HG03460 (cell line): ENCODE measurements at regions not wholly inside any gene's neighbourhood (a gene's known extent, or its start where the extent isn't known, plus 50 kb on each side); places are given as distances from the start of the nearest gene placed in this dataset.
"Not testable (repeated sequence)": the region's sequence is repeated elsewhere in the genome, so short reads cannot be mapped to it uniquely, and the experiment has no call there.

Source experiments
- ATAC-seq: cut with Tn5 transposase; IDR thresholded peaks from one replicate; pipeline ENCODE4 v1.9.1; 2021; ENCODE audit not compliant: unreplicated experiment

DNA sequence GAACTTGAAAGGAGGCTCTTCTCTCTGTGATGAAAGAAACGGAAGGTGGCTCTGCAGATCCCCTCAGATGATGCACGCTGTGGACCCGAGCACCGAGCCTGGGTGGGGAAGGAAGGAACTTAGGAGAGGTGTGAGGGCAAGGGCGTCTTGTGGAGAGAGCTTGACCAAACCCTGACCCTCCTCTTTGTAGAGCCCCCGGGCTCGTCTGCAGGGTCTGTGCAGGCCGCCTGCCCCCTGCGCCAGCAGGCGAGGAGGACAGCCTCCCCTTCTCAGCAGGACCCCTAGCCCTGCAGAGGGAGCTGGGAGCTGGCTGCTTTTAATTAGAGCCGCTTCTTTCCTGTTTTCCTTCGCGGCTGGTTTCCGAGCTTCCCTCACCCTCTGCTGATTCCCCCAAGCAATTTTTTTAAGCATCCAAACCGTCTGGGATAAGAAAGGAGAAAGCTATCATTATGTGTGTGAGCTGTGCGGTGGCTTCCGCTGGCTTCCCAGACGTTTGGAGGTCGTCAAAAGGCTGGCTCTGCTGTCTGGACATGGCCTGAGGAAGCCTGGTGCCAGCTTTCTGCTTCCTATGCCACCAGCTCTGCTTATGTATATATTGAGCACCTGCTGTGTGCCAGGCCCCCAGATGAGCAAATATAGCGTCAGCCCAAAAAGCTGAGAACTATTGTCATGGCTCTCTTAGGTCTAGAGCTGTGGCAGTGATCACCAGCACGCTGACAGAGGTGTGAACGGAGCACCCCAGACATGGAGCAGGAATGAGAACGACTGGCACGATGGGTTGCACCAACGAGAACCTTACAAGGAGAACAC is 160.2 kb upstream of the IRF2BP2 start:
- no peak for ATAC-seq

DNA sequence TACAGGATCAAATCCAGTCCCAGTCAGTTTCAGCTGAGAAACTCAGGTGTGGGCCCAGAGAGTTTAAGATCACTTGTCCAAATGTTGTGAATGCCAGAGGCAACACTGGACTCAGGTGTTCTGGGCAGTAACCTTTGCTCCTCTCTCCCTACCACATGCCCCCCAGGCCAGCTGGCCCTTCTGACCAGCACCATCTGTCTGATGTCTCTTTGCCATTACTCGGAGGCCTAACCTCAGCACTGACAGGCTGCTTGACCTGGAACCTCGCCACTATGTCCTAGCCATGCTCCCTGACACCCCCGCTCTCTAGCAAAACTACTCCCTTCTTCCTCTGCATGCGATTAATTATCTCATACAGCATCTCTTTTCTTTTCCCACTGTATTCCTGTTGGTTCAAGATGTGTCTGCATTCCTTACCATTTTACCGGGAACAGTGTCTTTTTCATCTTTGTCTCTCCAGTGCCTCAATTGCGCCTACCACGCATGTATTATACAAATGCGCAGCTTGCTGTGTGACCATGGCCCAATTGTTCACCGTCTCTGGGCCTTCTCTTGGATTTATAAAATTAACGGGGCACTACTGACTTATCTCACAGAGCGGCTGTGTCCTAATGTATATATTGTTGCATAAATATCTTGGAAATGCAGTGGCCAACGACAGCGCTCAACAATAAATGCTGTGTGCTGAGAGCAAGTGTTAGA is 159.5 kb upstream of the IRF2BP2 start:
- no peak for ATAC-seq

DNA sequence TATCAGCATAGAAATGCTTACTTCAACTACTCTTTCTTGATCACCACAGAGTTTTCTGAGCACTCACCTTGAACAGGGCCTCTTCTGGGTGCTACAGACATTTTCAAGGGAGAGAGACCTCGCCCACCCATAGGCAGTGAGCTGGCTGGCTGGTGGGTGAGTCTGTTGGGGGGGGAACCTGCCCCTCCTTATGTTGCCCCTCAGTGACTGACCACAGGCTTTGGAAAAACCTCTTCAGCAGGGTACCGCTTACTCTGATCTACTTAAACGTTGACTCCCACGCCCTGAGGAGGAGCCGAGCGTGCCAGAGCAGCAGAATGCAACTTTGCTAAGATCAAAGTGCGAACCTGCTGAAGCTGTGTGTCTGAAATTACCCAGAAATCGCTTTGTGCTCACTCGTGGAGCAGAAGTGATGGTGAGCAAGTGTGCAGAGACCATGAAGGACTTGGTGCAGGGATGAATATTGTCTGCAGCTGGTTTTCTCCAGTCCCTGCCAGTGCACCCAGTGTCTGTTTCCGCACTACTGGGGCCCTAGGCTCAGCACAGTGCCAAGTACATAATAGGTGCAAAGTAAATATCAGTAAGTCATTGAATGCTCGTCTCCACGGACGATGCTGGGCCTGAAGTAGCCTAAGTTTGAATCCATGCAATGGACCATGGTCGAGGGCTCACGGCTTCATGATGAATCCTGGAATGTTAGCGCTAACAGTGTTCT is 158.7 kb upstream of the IRF2BP2 start:
- no peak for ATAC-seq

DNA sequence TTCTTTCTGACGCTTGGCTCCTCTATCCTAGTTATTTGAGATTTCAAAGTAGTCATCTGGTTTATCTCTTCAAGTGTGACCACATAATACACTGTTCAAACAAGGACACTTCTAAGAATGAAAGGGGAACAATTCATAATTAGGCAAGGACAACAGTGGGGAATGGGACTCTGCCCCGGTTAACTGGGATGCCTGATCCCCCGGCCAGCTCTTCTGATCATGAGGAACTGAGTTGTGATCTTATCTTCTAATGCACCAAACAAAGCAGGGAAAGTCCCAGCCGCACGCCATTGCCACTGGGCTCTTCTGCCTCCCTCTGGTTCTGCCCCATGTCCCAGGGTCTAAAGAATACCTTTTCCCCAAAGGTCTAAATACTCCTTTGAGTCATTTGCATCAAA is 158.2 kb upstream of the IRF2BP2 start:
- no peak for ATAC-seq

DNA sequence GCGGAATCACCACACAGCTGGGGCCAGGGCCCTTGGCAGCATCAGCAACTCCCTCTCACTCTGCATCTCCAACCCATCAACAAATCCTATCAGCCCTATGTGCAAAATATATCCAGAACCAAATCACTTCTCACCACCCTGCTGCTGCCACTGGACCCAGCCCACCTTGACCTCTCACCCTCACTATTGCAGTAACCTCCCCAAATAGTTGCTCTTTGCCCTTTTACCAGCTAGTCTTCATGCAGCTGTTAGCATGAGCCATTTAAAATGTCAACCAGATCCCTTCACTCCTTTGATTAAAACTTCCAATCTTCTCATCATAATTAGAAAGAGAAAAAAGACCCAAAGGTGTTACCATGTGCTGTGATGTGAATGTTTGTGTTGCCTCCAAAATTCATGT is 155.7 kb upstream of the IRF2BP2 start:
- no peak for ATAC-seq

DNA sequence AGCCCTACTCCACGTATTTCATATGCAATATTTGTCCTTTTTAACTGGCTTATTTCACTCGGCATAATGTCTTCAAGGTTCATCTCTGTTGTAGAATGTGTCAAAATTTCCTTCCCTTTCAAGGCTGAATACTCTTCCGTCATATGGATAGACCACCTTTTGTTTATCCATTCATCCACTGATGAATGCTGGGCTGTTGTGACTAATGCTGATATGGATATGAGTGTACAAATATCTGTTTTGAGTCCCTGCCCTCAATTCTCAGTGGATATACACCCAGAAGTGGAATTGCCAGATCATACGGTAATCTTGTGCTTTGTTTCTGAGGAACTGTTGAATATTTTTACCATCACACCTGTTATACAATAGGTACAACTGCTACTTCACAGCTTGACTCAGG is 155.2 kb upstream of the IRF2BP2 start:
- no peak for ATAC-seq

DNA sequence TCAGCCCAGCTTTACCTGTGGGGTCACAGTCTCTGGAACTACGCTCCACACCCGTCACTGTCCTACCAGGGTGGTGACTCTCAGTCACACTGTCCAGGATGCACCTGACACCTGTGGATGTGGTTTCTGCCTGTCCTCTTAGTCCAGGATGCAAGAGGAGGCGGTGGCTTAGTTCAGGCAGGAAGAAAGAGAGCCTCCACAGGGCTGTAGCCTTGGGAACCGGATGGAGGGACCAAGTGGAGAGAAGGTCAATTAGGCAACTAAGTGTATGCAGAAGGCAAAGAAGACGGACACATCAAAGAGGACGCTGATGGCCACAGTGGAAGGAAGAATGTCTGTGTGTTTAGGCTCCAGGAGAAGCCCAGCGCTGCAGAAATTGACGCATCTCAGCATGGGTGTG is 153.9 kb upstream of the IRF2BP2 start:
- no peak for ATAC-seq

DNA sequence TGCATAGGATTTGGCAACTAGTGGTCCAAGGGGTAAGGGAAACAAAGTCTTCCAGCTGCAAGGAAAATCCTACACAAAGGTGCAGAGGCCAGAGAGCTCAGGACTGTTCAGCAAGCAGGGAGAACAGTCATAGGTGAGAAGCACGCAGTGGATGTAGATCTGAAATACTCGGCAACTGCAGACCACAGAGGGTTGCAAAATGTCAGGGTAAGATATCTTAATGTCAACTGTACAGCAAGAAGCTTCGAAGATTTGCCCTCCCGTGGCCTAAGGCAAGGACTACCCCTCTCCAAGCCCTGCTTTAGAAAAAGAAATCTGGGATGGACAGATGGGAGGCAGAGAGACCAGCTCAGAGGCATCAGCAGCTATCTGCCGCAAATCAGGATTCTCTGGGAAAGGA is 153.4 kb upstream of the IRF2BP2 start:
- ATAC-seq: no peak

DNA sequence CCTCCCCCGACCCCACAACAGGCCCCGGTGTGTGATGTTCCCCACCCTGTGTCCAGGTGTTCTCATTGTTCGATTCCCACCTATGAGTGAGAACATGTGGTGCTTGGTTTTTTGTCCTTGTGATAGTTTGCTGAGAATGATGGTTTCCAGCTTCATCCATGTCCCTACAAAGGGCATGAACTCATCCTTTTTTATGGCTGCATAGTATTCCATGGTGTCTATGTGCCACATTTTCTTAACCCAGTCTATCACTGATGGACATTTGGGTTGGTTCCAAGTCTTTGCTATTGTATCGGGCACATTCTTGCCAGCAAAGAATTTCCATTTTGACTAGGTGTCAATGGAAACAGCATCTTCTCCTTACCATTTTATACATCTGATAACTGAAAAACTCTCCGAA is 152.1 kb upstream of the IRF2BP2 start:
- not testable (repeated sequence) for ATAC-seq

DNA sequence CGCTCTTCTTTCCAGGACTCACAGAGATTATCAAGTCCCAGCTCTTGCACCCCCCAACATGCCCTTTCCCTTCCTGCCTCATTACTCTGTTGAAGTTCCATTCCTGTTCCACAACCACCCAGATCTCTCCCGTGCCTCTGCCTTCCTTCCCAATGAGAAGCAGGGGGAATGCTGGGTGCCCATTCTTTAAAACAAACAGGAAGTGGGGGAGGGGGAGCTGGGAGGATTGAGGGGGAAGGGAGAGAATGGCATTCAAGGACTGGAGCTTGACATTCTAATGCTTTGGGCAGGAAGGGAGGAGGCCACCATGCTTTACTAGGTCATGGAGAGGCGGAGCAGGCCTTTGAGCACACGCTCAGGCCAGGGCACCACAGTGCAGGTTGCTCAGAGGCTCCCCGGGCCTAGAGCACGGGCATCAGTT is 150.3 kb upstream of the IRF2BP2 start:
- ATAC-seq: no peak

DNA sequence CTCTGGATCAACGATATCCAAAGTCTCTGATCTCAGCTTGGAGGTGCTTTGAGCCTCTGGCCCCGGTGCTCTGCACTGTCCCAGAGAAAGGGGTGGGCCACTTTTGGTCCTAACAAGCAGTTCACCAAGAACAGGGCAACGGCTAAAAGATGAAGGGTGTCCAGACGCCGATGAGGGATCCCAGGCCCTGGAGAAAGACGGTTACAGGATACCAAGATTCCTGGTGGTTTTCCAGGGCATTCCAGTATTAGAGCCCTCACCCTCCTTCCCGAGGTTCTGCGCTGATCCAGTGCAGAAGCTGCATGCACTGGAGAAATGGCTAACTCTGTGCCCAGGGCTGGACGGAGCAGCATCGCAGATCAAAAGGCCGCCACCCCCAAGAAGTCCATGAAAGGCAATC is 149.9 kb upstream of the IRF2BP2 start:
- ATAC-seq: no peak

DNA sequence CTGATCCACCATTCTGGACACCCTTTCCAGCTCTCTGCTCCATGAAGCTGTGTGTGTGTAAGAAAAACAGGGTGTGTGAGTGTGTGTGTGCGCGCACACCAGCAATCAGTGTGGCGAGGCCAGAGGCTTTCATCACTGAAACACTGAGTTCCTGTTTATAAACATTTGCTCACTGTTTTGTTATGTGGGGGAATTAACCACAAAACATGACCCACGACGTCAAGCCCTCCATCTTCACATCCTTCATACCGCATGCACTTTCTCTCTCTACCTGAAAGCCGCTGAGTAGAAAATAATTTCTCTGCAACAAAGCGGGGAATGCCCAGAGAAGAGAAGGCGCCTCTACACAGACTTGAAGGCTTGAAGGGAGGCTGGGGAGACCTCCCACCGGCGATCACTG is 148.9 kb upstream of the IRF2BP2 start:
- ATAC-seq: no peak

DNA sequence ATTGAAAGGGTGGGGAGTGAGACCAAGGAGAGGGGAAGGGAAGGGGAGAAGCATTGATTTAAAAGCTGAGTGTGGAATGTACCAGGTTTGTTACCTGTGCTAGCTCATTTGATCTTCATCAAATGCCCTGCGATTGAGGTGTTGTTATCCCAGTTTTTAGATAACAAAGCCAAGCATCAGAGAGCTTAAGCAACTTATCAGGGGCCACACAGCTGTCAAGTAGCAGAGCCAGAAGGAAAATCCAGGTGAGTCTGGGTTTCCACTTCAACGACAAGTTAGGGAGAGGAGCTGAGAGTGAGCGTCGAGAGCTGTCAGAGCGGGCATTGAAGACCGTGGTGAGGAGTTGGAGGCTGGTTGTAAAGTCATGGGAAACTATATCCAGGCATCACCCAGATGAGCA is 146.9 kb upstream of the IRF2BP2 start:
- no peak for ATAC-seq

DNA sequence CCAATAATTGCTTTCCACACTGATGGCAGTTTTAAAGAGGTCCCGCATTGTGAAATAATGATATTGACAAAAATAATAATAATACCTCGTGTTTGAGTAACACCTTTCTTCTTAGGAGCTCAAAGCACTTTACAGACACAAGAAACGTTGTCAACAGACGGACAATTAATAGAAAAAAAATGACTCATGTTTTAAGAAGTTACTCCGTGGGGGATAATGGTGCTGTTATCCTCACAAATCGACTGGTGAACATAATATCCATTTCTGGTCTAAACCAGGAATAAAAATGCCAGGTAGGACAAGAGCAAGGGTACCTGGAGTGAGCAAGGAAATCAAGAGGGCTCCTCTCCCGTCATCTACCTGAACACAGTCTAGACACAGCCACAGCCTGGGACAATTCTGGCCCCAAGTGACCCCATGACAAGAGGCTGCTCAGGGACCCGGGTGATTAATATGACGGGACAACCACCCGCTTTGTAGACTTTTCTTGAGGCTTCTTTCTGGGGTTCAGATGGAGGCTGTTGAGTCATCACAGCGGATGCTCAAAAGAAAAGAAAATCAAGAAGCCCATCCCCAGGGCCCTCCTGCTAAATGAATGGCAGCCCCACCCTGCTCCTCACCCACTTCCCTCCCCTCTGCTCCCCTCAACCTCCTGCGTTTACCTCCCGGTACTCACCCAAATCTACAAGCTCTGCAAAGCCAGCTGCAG is 146.2 kb upstream of the IRF2BP2 start:
- ATAC-seq: no peak

DNA sequence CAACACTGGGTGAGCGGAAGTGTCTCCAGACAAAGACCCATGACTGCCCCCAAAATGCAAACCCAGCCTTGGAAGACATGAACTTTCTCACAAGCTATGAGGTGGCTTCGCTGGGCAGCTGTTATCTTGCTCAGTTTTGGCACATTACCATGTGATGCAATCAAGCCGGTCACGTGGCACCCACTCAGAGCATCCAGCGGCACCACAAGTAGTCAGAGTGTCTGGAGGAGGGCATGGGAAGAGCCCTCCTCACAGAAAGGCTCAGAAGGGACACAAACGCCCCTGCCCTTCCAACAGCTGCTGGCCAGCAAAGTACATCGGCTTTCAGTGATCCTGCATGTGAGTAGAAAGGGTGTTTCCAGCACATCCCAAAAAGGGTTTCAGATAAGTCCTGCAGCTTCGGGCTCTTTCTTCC is 145.5 kb upstream of the IRF2BP2 start:
- no peak for ATAC-seq

DNA sequence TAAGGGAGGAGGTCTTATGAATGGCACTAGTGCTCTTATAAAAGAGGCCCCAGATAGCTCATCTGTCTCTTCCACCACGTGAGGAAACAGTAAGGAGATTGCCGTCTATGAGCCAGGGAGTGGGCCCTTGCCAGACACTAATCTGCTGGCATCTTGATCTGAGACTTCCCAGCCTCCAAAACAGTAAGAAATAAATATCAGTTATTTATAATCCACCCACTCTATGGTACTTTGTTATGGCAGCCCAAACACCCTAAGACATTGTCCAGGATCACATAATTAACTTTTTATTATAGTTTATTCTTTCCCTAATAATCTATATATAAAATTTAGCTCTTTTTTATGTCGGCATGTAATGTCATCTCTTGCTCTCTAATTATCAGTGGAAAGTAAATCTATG is 144.0 kb upstream of the IRF2BP2 start:
- no peak for ATAC-seq

DNA sequence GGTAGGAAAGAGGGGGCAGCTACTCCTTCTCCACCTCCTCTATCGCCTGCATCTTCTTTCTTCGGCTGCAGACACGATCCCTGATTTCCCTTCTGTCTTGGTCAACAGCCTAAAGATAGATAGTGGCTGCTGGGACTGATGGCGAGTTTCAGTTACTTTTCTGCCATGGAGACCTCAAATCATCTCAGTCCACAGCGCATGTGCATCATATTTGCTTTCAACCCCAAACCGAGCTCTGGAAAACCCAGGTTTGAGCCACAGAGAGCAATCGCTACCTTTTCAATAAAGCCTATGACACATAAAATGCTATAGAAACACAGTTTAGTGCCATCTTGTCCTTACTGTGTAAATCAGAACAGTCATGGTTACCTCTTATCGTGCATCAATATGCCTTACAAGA is 142.9 kb upstream of the IRF2BP2 start:
- no peak for ATAC-seq

DNA sequence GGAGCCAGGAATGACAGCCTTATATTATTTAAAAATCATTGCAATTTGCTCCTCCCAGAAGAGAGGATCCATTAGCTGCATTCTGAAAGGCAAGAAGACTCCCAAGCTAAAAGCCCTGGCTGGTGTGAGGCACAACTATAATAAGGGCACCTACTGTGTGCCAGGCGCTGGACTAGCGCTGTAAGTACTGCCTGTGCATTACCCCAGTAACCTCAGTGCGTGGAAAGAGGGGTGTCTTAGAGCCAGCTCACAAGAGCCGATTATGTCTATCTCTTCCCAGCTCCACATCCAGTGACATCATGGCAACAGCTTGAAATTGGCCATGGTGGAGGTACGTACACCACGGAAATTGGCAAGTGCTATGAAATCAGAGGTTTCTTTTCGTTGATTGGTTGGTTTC is 141.7 kb upstream of the IRF2BP2 start:
- ATAC-seq: no peak

DNA sequence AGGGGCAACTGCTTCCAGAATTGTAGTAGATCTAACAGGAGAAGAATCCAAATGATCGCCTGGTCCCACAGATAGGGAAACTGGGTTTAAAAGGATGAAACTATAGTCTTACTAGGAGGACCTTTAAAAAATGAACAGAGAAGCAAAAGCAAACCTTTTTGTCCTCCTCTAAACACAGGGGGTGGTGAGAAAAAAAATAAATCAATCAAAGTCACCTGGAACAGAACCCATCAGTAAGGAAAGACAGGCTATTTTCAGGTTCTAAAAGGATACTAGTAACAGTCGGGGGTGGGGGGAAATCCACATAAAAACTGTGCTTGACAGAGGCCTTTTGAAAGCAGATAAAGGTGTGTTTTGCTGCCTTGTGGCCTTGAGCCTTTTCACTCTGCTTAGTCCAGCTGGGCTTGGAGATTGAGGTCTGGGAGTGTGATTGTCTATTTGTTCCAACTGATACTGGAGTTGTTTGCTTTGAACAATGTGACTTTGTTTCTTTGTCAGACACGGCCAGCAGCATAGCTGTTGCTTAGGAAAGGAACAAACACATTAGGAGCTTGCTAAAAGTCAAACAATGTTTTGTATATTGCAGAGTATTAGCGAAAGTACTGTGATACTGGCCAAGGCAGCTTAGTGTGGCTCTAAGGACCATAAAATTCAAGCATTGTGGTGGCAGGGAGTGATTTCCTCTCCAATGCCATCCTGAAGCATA is 141.1 kb upstream of the IRF2BP2 start:
- ATAC-seq: no peak

DNA sequence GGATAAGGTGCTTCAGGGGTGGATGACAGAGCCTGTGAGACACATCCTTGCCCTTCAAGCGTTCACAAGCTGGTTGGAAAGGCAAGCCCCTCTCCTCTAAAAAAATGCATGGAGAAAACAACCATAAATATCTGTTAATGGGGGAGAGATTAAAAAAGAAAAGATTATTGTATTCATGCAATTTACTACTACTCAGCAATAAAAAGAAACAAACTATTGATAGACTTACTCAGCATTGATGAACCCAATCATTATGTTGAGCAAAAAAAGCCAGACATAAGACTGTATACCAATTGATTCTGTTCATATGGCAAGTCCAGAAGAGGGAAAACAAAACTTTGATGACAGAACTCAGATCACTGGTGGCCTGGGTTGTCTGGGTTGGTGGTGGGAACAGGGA is 138.7 kb upstream of the IRF2BP2 start:
- no peak for ATAC-seq

DNA sequence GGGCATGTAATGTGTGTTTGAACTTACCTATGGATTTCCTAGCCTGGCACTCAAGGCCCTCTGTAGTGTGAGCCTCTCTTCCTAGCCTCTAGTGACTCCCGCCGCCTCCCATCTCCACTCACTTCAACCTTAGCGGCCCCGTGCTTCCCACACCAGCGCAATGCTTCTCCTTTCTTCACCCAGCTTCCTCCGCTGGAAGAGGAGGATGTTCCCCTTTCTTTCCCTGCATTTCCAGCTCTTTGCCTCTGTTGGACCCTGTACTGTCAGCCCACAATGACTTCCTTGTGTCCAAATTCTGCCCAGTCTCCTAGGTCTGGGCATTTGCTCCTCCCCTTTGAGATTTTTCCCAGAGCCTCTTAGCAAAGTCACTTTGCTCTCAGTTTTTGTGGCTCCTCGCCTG is 138.1 kb upstream of the IRF2BP2 start:
- no peak for ATAC-seq
